NB4 (cell line): ENCODE measurements at regions not wholly inside any gene's neighbourhood (a gene's known extent, or its start where the extent isn't known, plus 50 kb on each side); places are given as distances from the start of the nearest gene placed in this dataset.

ENCODE experiments used
- DNase-seq: peaks from one replicate; pipeline ENCODE4 v3.0.0; 2010; ENCODE audit warnings: low read depth
- H3K4me3 ChIP-seq: one replicate; pipeline ENCODE4 v1.5.1; 2011; ENCODE audit warnings: mild to moderate bottlenecking, low read depth, low read length, moderate library complexity
- MYC ChIP-seq: IDR thresholded peaks from 2 replicates; pipeline ENCODE4 v1.6.1; 2011; ENCODE audit warnings: low read depth, low read length
- POLR2A ChIP-seq: IDR thresholded peaks from 2 replicates; pipeline ENCODE4 v1.6.1; 2011; ENCODE audit warnings: mild to moderate bottlenecking; ENCODE audit not compliant: insufficient read length; ENCODE audit errors: extremely low read depth
- TF ChIP-seq, protein P1 (sequence below): IDR thresholded peaks from 2 replicates; pipeline ENCODE4 v1.6.1; 2011; ENCODE audit warnings: low read depth, low read length
- TF ChIP-seq, protein P2 (sequence below): IDR thresholded peaks from one replicate; pipeline ENCODE4 v1.5.1; 2012; ENCODE audit warnings: low read depth, low read length

DNA sequence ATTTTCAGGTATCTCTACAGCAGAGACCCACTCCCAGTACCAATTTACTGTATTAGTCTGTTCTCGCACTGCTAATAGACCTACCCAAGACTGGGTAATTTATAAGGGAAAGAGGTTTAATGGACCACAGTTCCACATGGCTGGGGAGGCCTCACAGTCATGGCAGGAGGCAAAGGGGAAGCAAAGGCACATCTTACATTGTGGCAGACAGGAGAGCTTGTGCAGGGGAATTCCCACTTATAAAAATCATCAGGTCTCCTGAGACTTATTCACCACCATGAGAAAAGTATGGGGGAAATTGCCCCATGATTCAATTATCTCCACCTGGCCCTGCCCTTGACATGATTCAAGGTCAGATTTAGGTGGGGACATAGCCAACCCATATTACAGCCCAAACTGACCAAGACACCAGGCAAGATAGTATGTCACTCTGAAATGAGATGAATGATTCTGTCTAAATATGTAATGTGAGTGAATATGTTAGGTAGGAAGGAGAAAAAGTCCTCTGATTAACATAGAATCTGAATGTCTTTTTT lies 182.5 kb upstream of the CDH12 start:
- TF ChIP-seq, protein P1, sequence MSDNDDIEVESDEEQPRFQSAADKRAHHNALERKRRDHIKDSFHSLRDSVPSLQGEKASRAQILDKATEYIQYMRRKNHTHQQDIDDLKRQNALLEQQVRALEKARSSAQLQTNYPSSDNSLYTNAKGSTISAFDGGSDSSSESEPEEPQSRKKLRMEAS: no peak
- TF ChIP-seq MYC (no peak), POLR2A (no peak)
- TF ChIP-seq, protein P2, sequence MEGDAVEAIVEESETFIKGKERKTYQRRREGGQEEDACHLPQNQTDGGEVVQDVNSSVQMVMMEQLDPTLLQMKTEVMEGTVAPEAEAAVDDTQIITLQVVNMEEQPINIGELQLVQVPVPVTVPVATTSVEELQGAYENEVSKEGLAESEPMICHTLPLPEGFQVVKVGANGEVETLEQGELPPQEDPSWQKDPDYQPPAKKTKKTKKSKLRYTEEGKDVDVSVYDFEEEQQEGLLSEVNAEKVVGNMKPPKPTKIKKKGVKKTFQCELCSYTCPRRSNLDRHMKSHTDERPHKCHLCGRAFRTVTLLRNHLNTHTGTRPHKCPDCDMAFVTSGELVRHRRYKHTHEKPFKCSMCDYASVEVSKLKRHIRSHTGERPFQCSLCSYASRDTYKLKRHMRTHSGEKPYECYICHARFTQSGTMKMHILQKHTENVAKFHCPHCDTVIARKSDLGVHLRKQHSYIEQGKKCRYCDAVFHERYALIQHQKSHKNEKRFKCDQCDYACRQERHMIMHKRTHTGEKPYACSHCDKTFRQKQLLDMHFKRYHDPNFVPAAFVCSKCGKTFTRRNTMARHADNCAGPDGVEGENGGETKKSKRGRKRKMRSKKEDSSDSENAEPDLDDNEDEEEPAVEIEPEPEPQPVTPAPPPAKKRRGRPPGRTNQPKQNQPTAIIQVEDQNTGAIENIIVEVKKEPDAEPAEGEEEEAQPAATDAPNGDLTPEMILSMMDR: no peak
- no peak for DNase-seq
- H3K4me3 ChIP-seq: no peak overlapping the region

DNA sequence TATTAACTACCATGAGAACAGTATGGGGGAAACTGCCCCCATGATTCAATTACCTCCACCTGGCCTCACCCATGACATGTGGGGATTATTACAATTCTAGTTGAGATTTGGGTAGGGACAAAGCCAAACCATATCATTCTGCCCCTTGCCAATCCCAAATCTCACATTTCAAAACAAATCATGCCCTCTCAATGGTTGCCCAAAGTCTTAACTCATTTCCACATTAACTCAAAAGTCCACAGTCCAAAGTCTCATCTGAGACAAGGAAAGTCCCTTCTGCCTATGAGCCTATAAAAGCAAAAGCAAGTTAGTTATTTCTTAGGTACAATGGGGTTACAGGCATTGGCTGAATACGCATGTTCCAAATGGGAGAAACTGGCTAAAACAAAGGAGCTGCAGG lies 180.7 kb upstream of the CDH12 start:
- TF ChIP-seq, protein P2: no peak
- TF ChIP-seq MYC (no peak), POLR2A (no peak)
- TF ChIP-seq, protein P1: no peak
- no peak overlapping the region for H3K4me3 ChIP-seq
- DNase-seq: no peak

DNA sequence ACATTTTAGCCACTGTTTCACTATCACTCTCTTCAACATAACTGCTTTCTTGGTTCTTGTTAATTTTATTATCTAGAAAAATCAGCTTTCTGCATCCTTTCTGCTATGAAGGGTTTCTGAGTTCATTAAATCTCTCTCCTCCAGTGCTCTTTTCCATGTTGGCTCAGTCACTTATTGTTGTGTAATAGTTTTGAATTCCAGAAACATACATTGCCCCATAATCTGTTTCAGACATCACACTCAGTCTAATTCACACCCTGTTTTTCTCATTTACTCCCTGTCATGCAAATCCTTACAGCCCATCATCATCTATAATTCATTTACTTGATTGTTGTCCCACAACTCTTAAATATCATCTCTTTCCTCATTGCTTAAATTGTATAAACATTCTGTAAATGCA lies 176.1 kb upstream of the CDH12 start:
- TF ChIP-seq, protein P1: no peak
- TF ChIP-seq, protein P2: no peak
- TF ChIP-seq MYC (no peak), POLR2A (no peak)
- no peak for DNase-seq
- H3K4me3 ChIP-seq: no peak overlapping the region

DNA sequence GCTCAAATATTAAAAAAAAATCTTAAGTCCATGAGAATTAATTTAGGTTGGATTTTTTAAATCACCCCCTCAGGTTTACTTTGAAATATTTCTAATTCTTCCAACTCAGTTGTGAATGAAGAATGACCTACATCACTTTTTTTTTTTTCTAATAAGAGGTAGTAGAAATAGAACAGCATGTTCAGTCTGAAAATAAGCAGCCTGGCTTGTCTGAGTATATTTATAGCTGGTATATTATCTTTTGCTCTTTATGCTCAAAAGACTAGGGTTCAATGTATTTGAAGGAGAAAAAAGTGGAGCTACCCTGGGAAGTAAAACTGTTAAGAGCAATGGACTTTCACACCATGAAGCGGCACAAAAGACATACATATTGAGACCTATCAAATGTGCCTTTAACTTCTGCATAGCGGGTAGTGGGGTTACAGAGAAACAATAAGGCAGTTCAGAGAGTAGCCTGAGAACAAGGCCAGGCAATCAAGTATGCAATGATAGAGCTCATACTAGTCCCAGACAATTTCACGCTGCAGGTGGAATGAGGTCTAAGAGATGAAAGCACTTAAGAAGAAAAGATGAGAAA lies 175.4 kb upstream of the CDH12 start:
- no peak for DNase-seq
- TF ChIP-seq POLR2A (no peak), MYC (no peak)
- TF ChIP-seq, protein P2: no peak
- TF ChIP-seq, protein P1: no peak
- H3K4me3 ChIP-seq: no peak overlapping the region

DNA sequence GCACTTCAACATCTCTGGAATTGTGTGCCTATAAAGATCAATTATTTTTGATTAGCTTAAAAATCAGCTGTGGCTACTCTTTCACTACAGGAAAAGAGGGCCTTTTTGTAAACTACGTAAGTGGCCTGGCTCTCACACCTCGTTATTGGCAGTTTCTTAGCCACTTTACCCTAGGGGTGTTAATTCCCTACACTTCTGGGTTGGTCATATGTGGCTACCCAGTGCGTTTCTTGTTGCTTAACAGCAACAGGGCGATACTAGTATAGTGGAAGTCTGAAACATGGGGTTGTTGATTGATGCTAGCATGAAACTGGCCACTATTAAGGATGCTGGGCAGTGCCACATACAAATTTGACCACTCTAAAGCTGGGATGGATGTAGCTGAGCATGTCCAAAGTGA lies 174.7 kb upstream of the CDH12 start:
- H3K4me3 ChIP-seq: no peak overlapping the region
- TF ChIP-seq, protein P1: no peak
- DNase-seq: no peak

DNA sequence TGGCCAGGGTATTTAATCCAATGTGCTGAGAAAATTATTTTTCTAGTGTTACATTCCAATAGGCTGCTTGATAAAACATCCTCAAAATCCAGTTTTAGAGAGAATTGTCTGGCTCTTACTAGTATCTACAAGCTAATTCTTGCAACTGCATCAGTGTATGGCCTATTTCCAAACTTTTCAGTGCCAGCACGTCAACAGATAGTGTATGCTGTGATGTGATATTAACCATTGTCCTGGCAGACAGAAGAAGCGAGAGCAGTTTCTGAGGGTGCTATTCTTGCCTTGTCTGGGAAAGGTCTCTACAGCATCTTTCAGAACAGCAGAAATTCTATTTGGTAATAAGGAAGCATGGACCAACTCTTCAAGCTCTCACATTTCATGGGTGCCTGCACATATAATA lies 174.2 kb upstream of the CDH12 start:
- TF ChIP-seq MYC (no peak), POLR2A (no peak)
- TF ChIP-seq, protein P2: no peak
- TF ChIP-seq, protein P1: no peak
- DNase-seq: no peak
- no peak overlapping the region for H3K4me3 ChIP-seq
